ENCODE measurements at regions not wholly inside any gene's neighbourhood (a gene's known extent, or its start where the extent isn't known, plus 50 kb on each side); places are given as distances from the start of the nearest gene placed in this dataset.

DNA sequence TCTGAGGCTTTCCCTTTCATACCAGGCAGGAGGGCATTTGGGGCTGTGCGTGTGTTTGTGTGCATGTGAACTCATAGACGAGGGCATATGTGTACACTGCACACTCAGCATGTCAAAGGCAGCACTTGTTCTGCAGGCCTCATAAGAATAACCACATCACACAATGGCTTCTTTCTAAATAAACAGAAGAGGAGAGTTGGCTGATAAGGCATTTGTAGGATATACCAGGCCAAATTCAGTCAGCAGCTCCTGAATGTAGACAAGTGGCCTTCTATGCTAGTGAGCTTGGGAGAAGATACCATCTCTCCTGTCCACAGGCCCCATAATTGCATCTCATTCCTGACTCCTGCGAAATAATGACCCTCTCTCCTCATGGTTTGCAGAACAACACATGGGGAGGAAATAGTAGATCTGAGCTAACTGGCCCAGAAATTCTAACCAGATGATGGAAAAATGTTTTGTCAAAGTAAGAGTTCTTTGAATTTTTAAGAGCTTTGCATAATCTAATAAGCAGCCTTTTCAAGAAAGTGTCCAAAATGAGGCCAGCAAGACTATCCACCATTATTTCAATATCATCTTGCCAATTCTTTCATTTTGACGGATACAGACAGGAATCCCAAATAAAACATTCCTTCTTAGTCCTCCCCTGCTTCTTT, 60.5 kb upstream of the GAS1 start:
- no peak for DNase-seq
- WGBS, 2 donors: 67 to 70% methylated on average over 4 of the region's 4 CpGs

DNA sequence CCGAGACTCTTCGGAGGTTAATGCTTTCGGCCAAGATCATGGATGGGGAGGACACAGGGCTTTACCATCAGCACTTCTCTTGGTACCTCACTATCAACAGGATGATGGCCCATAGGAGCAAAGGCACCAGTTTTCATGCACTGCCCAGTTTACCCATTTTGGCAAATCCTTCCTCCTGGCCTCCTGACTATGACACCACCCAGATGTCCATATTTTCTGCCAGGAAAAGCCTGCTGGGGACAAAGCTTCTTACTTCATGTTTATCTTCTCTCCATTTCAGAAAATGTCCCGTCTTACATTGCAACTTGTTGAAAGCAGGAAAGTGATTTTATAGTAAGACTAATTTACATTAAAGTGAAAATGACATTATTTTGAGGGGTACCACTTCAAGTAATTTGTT, 61.4 kb upstream of the GAS1 start:
- H3K27ac ChIP-seq: no peak overlapping the region
- WGBS, 2 donors: 68 to 69% methylated on average over 4 of the region's 4 CpGs
- TF ChIP-seq POLR2A (IDR thresholded peaks at IDR 0.05): no peak
- TF ChIP-seq, protein P1, sequence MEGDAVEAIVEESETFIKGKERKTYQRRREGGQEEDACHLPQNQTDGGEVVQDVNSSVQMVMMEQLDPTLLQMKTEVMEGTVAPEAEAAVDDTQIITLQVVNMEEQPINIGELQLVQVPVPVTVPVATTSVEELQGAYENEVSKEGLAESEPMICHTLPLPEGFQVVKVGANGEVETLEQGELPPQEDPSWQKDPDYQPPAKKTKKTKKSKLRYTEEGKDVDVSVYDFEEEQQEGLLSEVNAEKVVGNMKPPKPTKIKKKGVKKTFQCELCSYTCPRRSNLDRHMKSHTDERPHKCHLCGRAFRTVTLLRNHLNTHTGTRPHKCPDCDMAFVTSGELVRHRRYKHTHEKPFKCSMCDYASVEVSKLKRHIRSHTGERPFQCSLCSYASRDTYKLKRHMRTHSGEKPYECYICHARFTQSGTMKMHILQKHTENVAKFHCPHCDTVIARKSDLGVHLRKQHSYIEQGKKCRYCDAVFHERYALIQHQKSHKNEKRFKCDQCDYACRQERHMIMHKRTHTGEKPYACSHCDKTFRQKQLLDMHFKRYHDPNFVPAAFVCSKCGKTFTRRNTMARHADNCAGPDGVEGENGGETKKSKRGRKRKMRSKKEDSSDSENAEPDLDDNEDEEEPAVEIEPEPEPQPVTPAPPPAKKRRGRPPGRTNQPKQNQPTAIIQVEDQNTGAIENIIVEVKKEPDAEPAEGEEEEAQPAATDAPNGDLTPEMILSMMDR (IDR thresholded peaks at IDR 0.05): no peak
- H3K36me3 ChIP-seq (ENCODE audit: low read depth, missing control alignments): no peaks in the 10 kb centered on the region
- H3K27me3 ChIP-seq: no peaks in the 10 kb centered on the region
- no peaks in the 10 kb centered on the region for H3K9me3 ChIP-seq
- intact Hi-C loops (cut with DNase I; ENCODE audit: low total_unique reads): no loop called here
- no peak overlapping the region for H3K4me3 ChIP-seq
- H3K4me1 ChIP-seq: no peaks in the 10 kb centered on the region
- DNase-seq: no peak

More for the DNA sequence above, 60.5 kb upstream of the GAS1 start:
- Histone ChIP-seq H3K36me3 (ENCODE audit: low read depth, missing control alignments) (no peaks in the 10 kb centered on the region), H3K4me3 (no peak overlapping the region), H3K27ac (no peak overlapping the region), H3K27me3 (no peaks in the 10 kb centered on the region), H3K9me3 (no peaks in the 10 kb centered on the region), H3K4me1 (no peaks in the 10 kb centered on the region)
- no peak for TF ChIP-seq POLR2A (IDR thresholded peaks at IDR 0.05)
- TF ChIP-seq, protein P1 (IDR thresholded peaks at IDR 0.05): no peak
- intact Hi-C loops (cut with DNase I; ENCODE audit: low total_unique reads): no loop called here

- Histone ChIP-seq H3K36me3 (ENCODE audit: low read depth, missing control alignments) (no peaks in the 10 kb centered on the region), H3K27ac (no peak overlapping the region), H3K9me3 (no peaks in the 10 kb centered on the region), H3K4me1 (no peaks in the 10 kb centered on the region), H3K4me3 (no peak overlapping the region), H3K27me3 (no peaks in the 10 kb centered on the region)
- DNase-seq: no peak
- intact Hi-C loops (cut with DNase I; ENCODE audit: low total_unique reads): no loop called here
- TF ChIP-seq, protein P1 (IDR thresholded peaks at IDR 0.05): no peak
- no peak for TF ChIP-seq POLR2A (IDR thresholded peaks at IDR 0.05)
- WGBS, 2 donors: 88 to 91% methylated on average over 3 of the region's 3 CpGs
Observed at GRCh38 chr9:87010626-87011025, 63.3 kb upstream of the GAS1 start.

- no peak overlapping the region for H3K27ac ChIP-seq
- H3K4me1 ChIP-seq: no peaks in the 10 kb centered on the region
- TF ChIP-seq, protein P1 (IDR thresholded peaks at IDR 0.05): no peak
- no peak for TF ChIP-seq POLR2A (IDR thresholded peaks at IDR 0.05)
- intact Hi-C loops (cut with DNase I; ENCODE audit: low total_unique reads): no loop called here
- no peaks in the 10 kb centered on the region for H3K27me3 ChIP-seq
- no peaks in the 10 kb centered on the region for H3K9me3 ChIP-seq
- H3K4me3 ChIP-seq: no peak overlapping the region
- H3K36me3 ChIP-seq (ENCODE audit: low read depth, missing control alignments): no peaks in the 10 kb centered on the region
- WGBS, 2 donors: 44 to 84% methylated on average over 10 to 22 of the region's 22 CpGs
- no peak for DNase-seq
Observed at GRCh38 chr9:87011551-87011950, 64.2 kb upstream of the GAS1 start.

DNA sequence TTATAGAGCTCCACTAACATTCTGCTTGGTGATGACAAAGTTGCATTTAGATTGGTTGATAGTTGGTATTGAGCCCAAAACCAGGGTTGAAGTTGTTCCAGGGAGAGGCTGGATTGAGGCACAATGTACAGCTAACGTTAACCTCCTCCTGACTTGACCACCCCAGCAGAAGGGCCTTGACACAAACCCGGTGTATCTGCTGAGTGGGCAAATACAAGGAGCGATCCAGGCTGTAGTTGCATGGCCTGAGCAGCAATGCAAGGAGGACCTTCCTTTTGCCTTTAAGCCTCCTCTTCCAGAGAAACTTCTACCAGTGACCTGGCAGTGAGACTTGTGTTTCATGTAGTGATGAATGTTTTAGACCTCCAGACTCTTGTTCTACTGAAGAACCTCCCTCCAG, 66.2 kb upstream of the GAS1 start:
- no peak overlapping the region for H3K4me3 ChIP-seq
- no peak for TF ChIP-seq POLR2A (IDR thresholded peaks at IDR 0.05)
- TF ChIP-seq, protein P1 (IDR thresholded peaks at IDR 0.05): no peak
- no peaks in the 10 kb centered on the region for H3K9me3 ChIP-seq
- intact Hi-C loops (cut with DNase I; ENCODE audit: low total_unique reads): no loop called here
- DNase-seq: no peak
- H3K4me1 ChIP-seq: no peaks in the 10 kb centered on the region
- H3K36me3 ChIP-seq (ENCODE audit: low read depth, missing control alignments): no peaks in the 10 kb centered on the region
- 93 to 96% methylated on average over 3 of the region's 3 CpGs for WGBS, 2 donors
- no peaks in the 10 kb centered on the region for H3K27me3 ChIP-seq
- no peak overlapping the region for H3K27ac ChIP-seq

All from testis (tissue), 2 donors.